ENCODE measurements at regions not wholly inside any gene's neighbourhood (a gene's known extent, or its start where the extent isn't known, plus 50 kb on each side); places are given as distances from the start of the nearest gene placed in this dataset.

- Histone ChIP-seq H3K4me3 (ENCODE audit: low read depth in 1 of 3, low read length in 3 of 3) (no peak overlapping the region), H3K9ac (ENCODE audit: low read depth in 1 of 2, low read length in 2 of 2) (no peak overlapping the region), H3K36me3 (ENCODE audit: control insufficient read depth in 4 of 4, insufficient read depth in 3 of 4, low read depth in 1 of 4, low read length in 3 of 4) (no peaks in the 10 kb centered on the region), H3K9me3 (ENCODE audit: control insufficient read depth in 4 of 4, low read length in 3 of 4) (no peaks in the 10 kb centered on the region), H3K4me1 (ENCODE audit: control insufficient read depth in 4 of 4, insufficient read depth in 4 of 4, low read length in 3 of 4) (peaks cover 0 to 4% (median 1%) of the 10 kb centered on the region in 4 donors), H3K27ac (ENCODE audit: low read depth in 1 of 2, low read length in 2 of 2) (no peak overlapping the region), H3K27me3 (ENCODE audit: control insufficient read depth in 4 of 4, insufficient read depth in 4 of 4, low read length in 3 of 4) (no peaks in the 10 kb centered on the region)
- 100% methylated on average over 1 of the region's 1 CpG for WGBS
- TF ChIP-seq MAX (IDR thresholded peaks at IDR 0.05): no peak
- TF ChIP-seq GABPA (IDR thresholded peaks at IDR 0.05 in 1 of 2, conservative IDR thresholded peaks at IDR 0.05 in 1 of 2): no peak
- TF ChIP-seq FOXA2 (IDR thresholded peaks at IDR 0.05): no peak
- no peak for TF ChIP-seq TAF1 (conservative IDR thresholded peaks at IDR 0.05)
- no peak for TF ChIP-seq ZBTB33 (IDR thresholded peaks at IDR 0.05)
- no peak for TF ChIP-seq HNF4G (IDR thresholded peaks at IDR 0.05)
- TF ChIP-seq FOXA1 (IDR thresholded peaks at IDR 0.05): no peak
- TF ChIP-seq YY1 (IDR thresholded peaks at IDR 0.05): no peak
- no peak for TF ChIP-seq EGR1 (IDR thresholded peaks at IDR 0.05; ENCODE audit: low read depth in 2 of 2)
- TF ChIP-seq HNF4A (conservative IDR thresholded peaks at IDR 0.05): no peak
- TF ChIP-seq CTCF (IDR thresholded peaks at IDR 0.05; ENCODE audit: low read depth, low read length, missing input control): no peak
- no peak for TF ChIP-seq ATF3 (IDR thresholded peaks at IDR 0.05)
- DNase-seq (ENCODE audit: low spot score): no peak
These were observed 241.6 kb upstream of the ZPLD1 start for GRCh38 chr3:102193255-102193654.

- H3K4me1 ChIP-seq (ENCODE audit: control insufficient read depth in 4 of 4, insufficient read depth in 4 of 4, low read length in 3 of 4): peaks cover 0 to 4% (median 1%) of the 10 kb centered on the region in 4 donors
- 88% methylated on average over 5 of the region's 5 CpGs for WGBS
- TF ChIP-seq MAX (IDR thresholded peaks at IDR 0.05): no peak
These were observed 240.8 kb upstream of the ZPLD1 start for GRCh38 chr3:102194001-102194400.

GRCh38 chr3:102194760-102195159 is 240.1 kb upstream of the ZPLD1 start:
- Histone ChIP-seq H3K27me3 (ENCODE audit: control insufficient read depth in 4 of 4, insufficient read depth in 4 of 4, low read length in 3 of 4) (no peaks in the 10 kb centered on the region), H3K27ac (ENCODE audit: low read depth in 1 of 2, low read length in 2 of 2) (peak overlapping the region; percentile 63 to 75), H3K9ac (ENCODE audit: low read depth in 1 of 2, low read length in 2 of 2) (no peak overlapping the region), H3K4me3 (ENCODE audit: low read depth in 1 of 3, low read length in 3 of 3) (no peak overlapping the region), H3K36me3 (ENCODE audit: control insufficient read depth in 4 of 4, insufficient read depth in 3 of 4, low read depth in 1 of 4, low read length in 3 of 4) (no peaks in the 10 kb centered on the region), H3K9me3 (ENCODE audit: control insufficient read depth in 4 of 4, low read length in 3 of 4) (no peaks in the 10 kb centered on the region), H3K4me1 (ENCODE audit: control insufficient read depth in 4 of 4, insufficient read depth in 4 of 4, low read length in 3 of 4) (peaks cover 0 to 4% (median 1%) of the 10 kb centered on the region in 4 donors)
- DNase-seq (ENCODE audit: low spot score): no peak
- 92% methylated on average over 1 of the region's 1 CpG for WGBS
- no peak for TF ChIP-seq GABPA (IDR thresholded peaks at IDR 0.05 in 1 of 2, conservative IDR thresholded peaks at IDR 0.05 in 1 of 2)
- TF ChIP-seq RAD21 (IDR thresholded peaks at IDR 0.05): no peak
- no peak for TF ChIP-seq CTCF (IDR thresholded peaks at IDR 0.05; ENCODE audit: low read depth, low read length, missing input control)
- TF ChIP-seq NR2F2 (IDR thresholded peaks at IDR 0.05): no peak
- no peak for TF ChIP-seq ATF3 (IDR thresholded peaks at IDR 0.05)
- no peak for TF ChIP-seq REST (IDR thresholded peaks at IDR 0.05)
- no peak for TF ChIP-seq SP1 (IDR thresholded peaks at IDR 0.05)
- no peak for TF ChIP-seq HNF4G (IDR thresholded peaks at IDR 0.05)
- TF ChIP-seq FOXA2 (IDR thresholded peaks at IDR 0.05): no peak

More at GRCh38 chr3:102194001-102194400, 240.8 kb upstream of the ZPLD1 start:
- Histone ChIP-seq H3K9ac (ENCODE audit: low read depth in 1 of 2, low read length in 2 of 2) (no peak overlapping the region), H3K36me3 (ENCODE audit: control insufficient read depth in 4 of 4, insufficient read depth in 3 of 4, low read depth in 1 of 4, low read length in 3 of 4) (no peaks in the 10 kb centered on the region), H3K4me3 (ENCODE audit: low read depth in 1 of 3, low read length in 3 of 3) (no peak overlapping the region), H3K27me3 (ENCODE audit: control insufficient read depth in 4 of 4, insufficient read depth in 4 of 4, low read length in 3 of 4) (no peaks in the 10 kb centered on the region), H3K9me3 (ENCODE audit: control insufficient read depth in 4 of 4, low read length in 3 of 4) (no peaks in the 10 kb centered on the region), H3K27ac (ENCODE audit: low read depth in 1 of 2, low read length in 2 of 2) (no peak overlapping the region)
- no peak for DNase-seq (ENCODE audit: low spot score)
